ENCODE measurements at regions not wholly inside any gene's neighbourhood (a gene's known extent, or its start where the extent isn't known, plus 50 kb on each side); places are given as distances from the start of the nearest gene placed in this dataset.

DNA sequence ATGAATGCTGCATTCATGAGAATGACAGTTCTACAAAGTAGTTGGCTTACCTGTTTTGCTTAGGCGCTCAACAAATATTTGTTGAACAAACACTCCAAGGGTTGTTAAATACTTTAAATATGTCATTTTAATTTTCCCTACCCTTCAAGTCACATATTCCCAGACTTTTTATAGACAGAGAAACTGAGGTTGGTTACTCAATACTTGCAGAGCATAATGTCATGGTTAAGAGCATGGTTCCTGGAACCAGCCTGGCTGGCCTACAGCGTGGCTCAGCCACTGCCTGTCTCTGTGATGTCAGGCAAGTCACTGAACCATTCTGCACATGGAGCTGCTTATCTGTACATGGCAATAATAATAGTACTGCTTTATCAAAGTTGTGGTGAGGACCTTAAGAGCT, 120.0 kb upstream of the STK17B start:
- TF ChIP-seq, protein P1, sequence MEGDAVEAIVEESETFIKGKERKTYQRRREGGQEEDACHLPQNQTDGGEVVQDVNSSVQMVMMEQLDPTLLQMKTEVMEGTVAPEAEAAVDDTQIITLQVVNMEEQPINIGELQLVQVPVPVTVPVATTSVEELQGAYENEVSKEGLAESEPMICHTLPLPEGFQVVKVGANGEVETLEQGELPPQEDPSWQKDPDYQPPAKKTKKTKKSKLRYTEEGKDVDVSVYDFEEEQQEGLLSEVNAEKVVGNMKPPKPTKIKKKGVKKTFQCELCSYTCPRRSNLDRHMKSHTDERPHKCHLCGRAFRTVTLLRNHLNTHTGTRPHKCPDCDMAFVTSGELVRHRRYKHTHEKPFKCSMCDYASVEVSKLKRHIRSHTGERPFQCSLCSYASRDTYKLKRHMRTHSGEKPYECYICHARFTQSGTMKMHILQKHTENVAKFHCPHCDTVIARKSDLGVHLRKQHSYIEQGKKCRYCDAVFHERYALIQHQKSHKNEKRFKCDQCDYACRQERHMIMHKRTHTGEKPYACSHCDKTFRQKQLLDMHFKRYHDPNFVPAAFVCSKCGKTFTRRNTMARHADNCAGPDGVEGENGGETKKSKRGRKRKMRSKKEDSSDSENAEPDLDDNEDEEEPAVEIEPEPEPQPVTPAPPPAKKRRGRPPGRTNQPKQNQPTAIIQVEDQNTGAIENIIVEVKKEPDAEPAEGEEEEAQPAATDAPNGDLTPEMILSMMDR (IDR thresholded peaks at IDR 0.05): no peak
- no peak for TF ChIP-seq POLR2A (IDR thresholded peaks at IDR 0.05)
